Fibroblast of peridontal ligament (primary cell): ENCODE measurements at regions not wholly inside any gene's neighbourhood (a gene's known extent, or its start where the extent isn't known, plus 50 kb on each side); places are given as distances from the start of the nearest gene placed in this dataset.
"Not testable (repeated sequence)": the region's sequence is repeated elsewhere in the genome, so short reads cannot be mapped to it uniquely, and the experiment has no call there.

Experiments used
- DNase-seq: peaks from one replicate; pipeline ENCODE4 v3.0.0-alpha.2; 2010; ENCODE audit errors: extremely low read depth

- DNase-seq: peak; percentile 16
Observed at GRCh38 chrY:7656596-7656995, 745.0 kb upstream of the AMELY start.

GRCh38 chrY:7654985-7655384 is 743.4 kb upstream of the AMELY start:
- DNase-seq: no peak

DNA sequence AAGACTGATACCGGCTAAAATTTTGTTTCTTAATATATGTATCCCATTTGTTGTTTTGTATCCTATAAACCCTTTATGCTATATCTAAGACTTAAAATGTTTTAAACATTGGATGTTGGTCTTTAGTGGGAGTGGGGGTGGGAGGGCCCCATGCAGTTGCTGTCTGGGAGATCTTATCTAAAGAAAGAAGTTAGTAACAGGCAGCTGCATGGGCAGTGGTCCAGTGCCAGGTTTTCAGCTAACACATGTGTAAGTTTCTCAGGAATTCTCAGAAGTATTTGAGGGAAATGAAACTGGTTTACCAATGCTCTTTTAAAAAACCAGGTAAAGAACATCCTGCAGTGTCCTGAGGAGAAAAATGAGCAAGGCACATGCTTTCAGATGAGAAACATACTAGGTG is 738.3 kb upstream of the AMELY start:
- not testable (repeated sequence) for DNase-seq
